K562 (cell line): ENCODE measurements at regions not wholly inside any gene's neighbourhood (a gene's known extent, or its start where the extent isn't known, plus 50 kb on each side); places are given as distances from the start of the nearest gene placed in this dataset.

ENCODE experiments used
- ATAC-seq: fragments of 200-7000 bp; cut with Tn5 transposase; 3 replicates; pipeline ENCODE4 v1.9.1; 2020; ENCODE audit warnings: moderate library complexity
- BruUV-seq: library from RNA; stranded (reverse); fragments of 400-500 nt; replicated peaks from 2 replicates; lab custom pipeline; 2021; lab: Mats Ljungman, UMichigan
- CTCF ChIA-PET: fragments of 300-600 bp; formaldehyde crosslinking; extraction: SDS; loops from one replicate; lab custom pipeline; 2021; ENCODE audit warnings: low intra/inter-chr PET ratio; lab: Yijun Ruan, JAX
- POLR2A ChIA-PET: fragments of 300-600, 350-650 bp; sonication (Branson Sonifier 250); formaldehyde crosslinking; extraction: SDS; loops from one replicate; lab custom pipeline; 2021; ENCODE audit warnings: antibody characterized with exemption, inconsistent platforms; lab: Yijun Ruan, JAX
- DNase-seq, 4 experiments: peaks; one replicate each; pipeline versions ENCODE4 v3.0.0 to v3.0.0-alpha.2; 2011 to 2018; ENCODE audit warnings: low spot score in 3 of 4, mixed read lengths in 3 of 4; ENCODE audit errors: extremely low read depth in 1 of 4
- FAIRE-seq: peaks from 2 replicates; lab custom pipeline; 2011; peaks lifted over from hg19 to GRCh38; lab: Jason Lieb, UNC
- H2AFZ ChIP-seq: 2 replicates; pipeline ENCODE4 v1.6.0; 2011; ENCODE audit warnings: low read depth, low read length, control low read depth, inconsistent platforms
- H3K27ac ChIP-seq: fragments of 200-600 bp; 3 replicates; pipeline ENCODE4 v1.8.0; 2011; ENCODE audit warnings: low read depth, mild to moderate bottlenecking, control low read depth, inconsistent platforms, low read length, moderate library complexity, mixed read lengths; ENCODE audit errors: extremely low read depth
- H3K27me3 ChIP-seq, 2 experiments: fragments of 300-600 bp in 1 of 2; 2 replicates in 1 of 2; 3 replicates in 1 of 2; pipeline versions ENCODE4 v1.6.0 to v1.8.0; 2011; ENCODE audit warnings: inconsistent platforms in 2 of 2, low read length in 2 of 2, mild to moderate bottlenecking in 1 of 2, mixed read lengths in 1 of 2, moderate library complexity in 1 of 2; ENCODE audit not compliant: control insufficient read depth in 2 of 2, insufficient read depth in 2 of 2
- H3K36me3 ChIP-seq: fragments of 300-600 bp; 3 replicates; pipeline ENCODE4 v1.8.0; 2011; ENCODE audit warnings: mild to moderate bottlenecking, low read length, inconsistent platforms; ENCODE audit not compliant: control insufficient read depth, insufficient read depth
- H3K4me1 ChIP-seq, 2 experiments: fragments of 200-600 bp in 1 of 2; replicated peaks in 1 of 2; 2 replicates in 1 of 2; 3 replicates in 1 of 2; pipeline versions ENCODE4 v1.5.1 to v1.8.0; 2011; ENCODE audit warnings: inconsistent platforms in 2 of 2, low read length in 2 of 2, mild to moderate bottlenecking in 1 of 2, mixed read lengths in 1 of 2, moderate library complexity in 1 of 2; ENCODE audit not compliant: control insufficient read depth in 2 of 2, insufficient read depth in 2 of 2
- H3K4me2 ChIP-seq: 2 replicates; pipeline ENCODE4 v1.6.1; 2011; ENCODE audit warnings: low read length, control low read depth, inconsistent platforms, mixed read lengths; ENCODE audit not compliant: insufficient read depth
- H3K4me3 ChIP-seq: fragments of 200-600 bp; sonication (generic), shearing (Covaris generic); 2 replicates; pipeline ENCODE4 v1.5.1; 2016; ENCODE audit warnings: control low read depth, inconsistent platforms
- H3K79me2 ChIP-seq: fragments of 200-600 bp; 3 replicates; pipeline ENCODE4 v1.8.0; 2011; ENCODE audit warnings: low read length, inconsistent platforms; ENCODE audit not compliant: control insufficient read depth, insufficient read depth
- H3K9ac ChIP-seq, 2 experiments: 2 replicates each; pipeline versions ENCODE4 v1.6.0 to v1.6.1; 2011; ENCODE audit warnings: low read depth in 2 of 2, low read length in 2 of 2, control low read depth in 1 of 2, inconsistent platforms in 1 of 2, mild to moderate bottlenecking in 1 of 2, mixed read lengths in 1 of 2; ENCODE audit not compliant: insufficient read depth in 1 of 2
- H3K9me1 ChIP-seq: one replicate; pipeline ENCODE4 v1.6.0; 2011; ENCODE audit warnings: inconsistent platforms, mild to moderate bottlenecking, low read length, moderate library complexity; ENCODE audit not compliant: control insufficient read depth, insufficient read depth
- H3K9me3 ChIP-seq: replicated peaks from 2 replicates; pipeline ENCODE4 v1.5.1; 2011; ENCODE audit warnings: low read depth, low read length, inconsistent platforms; ENCODE audit not compliant: control insufficient read depth, insufficient read depth
- H4K20me1 ChIP-seq: replicated peaks from 2 replicates; pipeline ENCODE4 v1.6.1; 2011; ENCODE audit warnings: low read length, inconsistent platforms, mixed read lengths; ENCODE audit not compliant: control insufficient read depth, insufficient read depth
- CEBPB ChIP-seq: fragments of 450-650 bp; IDR thresholded peaks from 2 replicates; pipeline ENCODE4 v1.6.1; 2016; ENCODE audit warnings: missing genetic modification characterization, missing compliant biosample characterization
- CEBPG ChIP-seq, 3 experiments: fragments of 200-800 bp in 1 of 3; sonication (Bioruptor generic) in 1 of 3; sonication (generic) in 1 of 3; formaldehyde crosslinking in 1 of 3; IDR thresholded peaks in 2 of 3; conservative IDR thresholded peaks in 1 of 3; 2 replicates each; pipeline versions ENCODE4 v1.6.1 to v1.8.0; 2016 to 2022; ENCODE audit warnings: missing compliant biosample characterization in 2 of 3, missing genetic modification characterization in 2 of 3, mild to moderate bottlenecking in 1 of 3, missing genetic modification reagents in 1 of 3
- HOXB6 ChIP-seq: fragments of 250-450 bp; sonication (Bioruptor Pico); IDR thresholded peaks from 2 replicates; pipeline ENCODE4 v1.5.1; 2022; ENCODE audit warnings: mild to moderate bottlenecking, borderline replicate concordance
- KAT2B ChIP-seq: IDR thresholded peaks from one replicate; pipeline ENCODE4 v1.6.1; 2012; ENCODE audit warnings: low read depth, mild to moderate bottlenecking, control low read depth, inconsistent platforms, low read length, moderate library complexity
- KDM1A ChIP-seq, 2 experiments: fragments of 450-650 bp; IDR thresholded peaks; 2 replicates each; pipeline ENCODE4 v1.6.1; 2016; ENCODE audit warnings: mild to moderate bottlenecking in 2 of 2
- NFATC3 ChIP-seq: fragments of 450-650 bp; IDR thresholded peaks from 2 replicates; pipeline ENCODE4 v1.6.1; 2017; ENCODE audit warnings: mild to moderate bottlenecking
- NR4A1 ChIP-seq, 2 experiments: fragments of 250-450 bp in 1 of 2; fragments of 450-650 bp in 1 of 2; sonication (Bioruptor Pico) in 1 of 2; IDR thresholded peaks; 2 replicates each; pipeline versions ENCODE4 v1.4.0 to v1.6.1; 2016 to 2020; ENCODE audit warnings: mild to moderate bottlenecking in 2 of 2, missing compliant biosample characterization in 1 of 2, missing genetic modification characterization in 1 of 2, moderate library complexity in 1 of 2
- PCBP2 ChIP-seq: fragments of 200-400 bp; formaldehyde crosslinking; IDR thresholded peaks from 2 replicates; pipeline ENCODE4 v1.6.1; 2018; ENCODE audit warnings: low read length, low read depth, mild to moderate bottlenecking, moderate library complexity; ENCODE audit not compliant: poor library complexity, severe bottlenecking
- SMC3 ChIP-seq: conservative IDR thresholded peaks from 2 replicates; pipeline ENCODE4 v1.6.1; 2011; ENCODE audit warnings: low read depth, low read length, improper control_type of control experiment; ENCODE audit not compliant: insufficient read depth
- ZBTB7A ChIP-seq: IDR thresholded peaks from 2 replicates; pipeline ENCODE4 v1.6.1; 2011; ENCODE audit warnings: low read depth, mild to moderate bottlenecking, low read length, moderate library complexity, borderline replicate concordance; ENCODE audit not compliant: control insufficient read depth
- ZFP1 ChIP-seq: fragments of 450-650 bp; formaldehyde crosslinking; IDR thresholded peaks from 2 replicates; pipeline ENCODE4 v1.4.0; 2020; ENCODE audit warnings: mild to moderate bottlenecking, mixed read lengths
- ZNF143 ChIP-seq: sonication (generic); formaldehyde crosslinking; IDR thresholded peaks from 2 replicates; pipeline ENCODE4 v1.9.0; 2022; ENCODE audit warnings: mild to moderate bottlenecking, missing genetic modification reagents
- ZNF217 ChIP-seq: sonication (generic); formaldehyde crosslinking; IDR thresholded peaks from 2 replicates; pipeline ENCODE4 v1.8.0; 2022; ENCODE audit warnings: mild to moderate bottlenecking, missing genetic modification reagents
- WGBS: fragments of 100-300 bp; shearing (Covaris generic); methylation state at CpG from one replicate; pipeline ENCODE4 v1.1.6; 2016; ENCODE audit warnings: low coverage, mixed read lengths; ENCODE audit not compliant: insufficient coverage; ENCODE audit errors: missing lambda C conversion rate; 5-methylcytosine and 5-hydroxymethylcytosine counted together
- in situ Hi-C: fragments of 300-500 bp; cut with MboI; formaldehyde crosslinking; loops from 4 replicates; pipeline ENCODE4 v1.15.0; 2018; ENCODE audit warnings: inconsistent platforms, mixed read lengths
- intact Hi-C: fragments of 100-400 bp; cut with micrococcal nuclease; formaldehyde crosslinking; loops from 2 replicates; pipeline ENCODE4 v1.14.2; 2022
- TF ChIP-seq, protein P1 (sequence below), 2 experiments: fragments of 200-800 bp in 1 of 2; sonication (Bioruptor generic) in 1 of 2; sonication (generic) in 1 of 2; formaldehyde crosslinking in 1 of 2; IDR thresholded peaks in 1 of 2; conservative IDR thresholded peaks in 1 of 2; 2 replicates each; pipeline versions ENCODE4 v1.5.0 to v1.6.1; 2016 to 2020; ENCODE audit warnings: missing compliant biosample characterization in 1 of 2, missing genetic modification characterization in 1 of 2, missing genetic modification reagents in 1 of 2
- TF ChIP-seq, protein P2 (sequence below): sonication (generic); formaldehyde crosslinking; IDR thresholded peaks from 2 replicates; pipeline ENCODE4 v1.8.0; 2022; ENCODE audit warnings: missing genetic modification reagents, mild to moderate bottlenecking, moderate library complexity, borderline replicate concordance
- TF ChIP-seq, protein P3 (sequence below), 2 experiments: IDR thresholded peaks in 1 of 2; conservative IDR thresholded peaks in 1 of 2; 2 replicates each; pipeline ENCODE4 v1.6.1; 2016; ENCODE audit warnings: low read depth in 2 of 2, mild to moderate bottlenecking in 1 of 2, missing compliant biosample characterization in 1 of 2, missing genetic modification characterization in 1 of 2, moderate library complexity in 1 of 2

DNA sequence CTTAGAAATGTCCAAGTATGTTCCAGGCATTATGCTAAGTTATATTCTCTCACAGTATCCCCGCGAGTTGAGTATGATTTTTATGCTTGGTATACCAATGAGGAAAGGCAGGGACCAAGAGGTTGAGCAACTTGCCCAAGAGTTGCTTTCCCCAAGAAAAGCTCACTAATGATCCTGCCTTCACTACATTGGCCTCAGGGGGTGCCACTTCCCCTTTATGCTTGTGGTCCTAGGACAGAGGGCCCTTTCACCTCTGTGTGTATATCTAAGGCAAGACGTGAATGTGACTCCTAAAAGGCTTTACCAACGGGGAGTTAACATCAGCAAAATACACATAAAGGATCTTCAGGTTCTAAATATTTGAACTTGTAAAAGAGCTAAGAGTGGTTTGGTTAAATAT lies 164.4 kb upstream of the CPEB2 start:
- DNase-seq, result peak in 2 of 4 experiments; percentile 13 to 21
- Histone ChIP-seq H3K27ac (no peak overlapping the region), H3K27me3 (no peaks in the 10 kb centered on the region), H3K36me3 (no peaks in the 10 kb centered on the region), H3K79me2 (no peaks in the 10 kb centered on the region), H3K9ac (no peak overlapping the region), H4K20me1 (no peaks in the 10 kb centered on the region), H2AFZ (no peak overlapping the region), H3K4me1 (no peaks in the 10 kb centered on the region; a peak in 1 of 5 replicates), H3K4me3 (no peak overlapping the region), H3K4me2 (no peak overlapping the region), H3K9me3 (no peaks in the 10 kb centered on the region), H3K9me1 (no peaks in the 10 kb centered on the region)
- 7% methylated on average over 4 of the region's 4 CpGs for WGBS
- ATAC-seq, result peak; percentile 58; the same call in 2 of the 3 replicates
- CTCF ChIA-PET, result no interaction called here
- BruUV-seq, result no TSS peak
- intact Hi-C loops (no loop called here), in situ Hi-C loops (no loop called here)
- no peak for FAIRE-seq
- POLR2A ChIA-PET, result no interaction called here
- TF ChIP-seq NFATC3 (no peak), NR4A1 (CRISPR knock-in tag; IDR thresholded peaks at IDR 0.05) (no peak), NR4A1 (tag; IDR thresholded peaks at IDR 0.05) (no peak), HOXB6 (no peak), KAT2B (no peak), ZFP1 (CRISPR knock-in tag) (no peak), ZNF143 (CRISPR knock-in tag) (no peak), SMC3 (no peak), KDM1A (IDR thresholded peaks at IDR 0.05) (no peak), ZBTB7A (no peak), ZNF217 (no peak), CEBPG (CRISPR knock-in tag; IDR thresholded peaks at IDR 0.05) (no peak), CEBPG (tag; conservative IDR thresholded peaks at IDR 0.05 in 1 of 2, IDR thresholded peaks at IDR 0.05 in 1 of 2) (0 out of 4 replicates have a peak, but pooled peaks of 1 of the 2 experiments have one; percentile 22), CEBPB (tag) (peak; percentile 63), PCBP2 (no peak)
- TF ChIP-seq, protein P1, sequence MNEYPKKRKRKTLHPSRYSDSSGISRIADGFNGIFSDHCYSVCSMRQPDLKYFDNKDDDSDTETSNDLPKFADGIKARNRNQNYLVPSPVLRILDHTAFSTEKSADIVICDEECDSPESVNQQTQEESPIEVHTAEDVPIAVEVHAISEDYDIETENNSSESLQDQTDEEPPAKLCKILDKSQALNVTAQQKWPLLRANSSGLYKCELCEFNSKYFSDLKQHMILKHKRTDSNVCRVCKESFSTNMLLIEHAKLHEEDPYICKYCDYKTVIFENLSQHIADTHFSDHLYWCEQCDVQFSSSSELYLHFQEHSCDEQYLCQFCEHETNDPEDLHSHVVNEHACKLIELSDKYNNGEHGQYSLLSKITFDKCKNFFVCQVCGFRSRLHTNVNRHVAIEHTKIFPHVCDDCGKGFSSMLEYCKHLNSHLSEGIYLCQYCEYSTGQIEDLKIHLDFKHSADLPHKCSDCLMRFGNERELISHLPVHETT (CRISPR knock-in tag; conservative IDR thresholded peaks at IDR 0.05 in 1 of 2, IDR thresholded peaks at IDR 0.05 in 1 of 2), result no peak
- TF ChIP-seq, protein P2, sequence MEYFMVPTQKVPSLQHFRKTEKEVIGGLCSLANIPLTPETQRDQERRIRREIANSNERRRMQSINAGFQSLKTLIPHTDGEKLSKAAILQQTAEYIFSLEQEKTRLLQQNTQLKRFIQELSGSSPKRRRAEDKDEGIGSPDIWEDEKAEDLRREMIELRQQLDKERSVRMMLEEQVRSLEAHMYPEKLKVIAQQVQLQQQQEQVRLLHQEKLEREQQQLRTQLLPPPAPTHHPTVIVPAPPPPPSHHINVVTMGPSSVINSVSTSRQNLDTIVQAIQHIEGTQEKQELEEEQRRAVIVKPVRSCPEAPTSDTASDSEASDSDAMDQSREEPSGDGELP (CRISPR knock-in tag), result no peak
- TF ChIP-seq, protein P3, sequence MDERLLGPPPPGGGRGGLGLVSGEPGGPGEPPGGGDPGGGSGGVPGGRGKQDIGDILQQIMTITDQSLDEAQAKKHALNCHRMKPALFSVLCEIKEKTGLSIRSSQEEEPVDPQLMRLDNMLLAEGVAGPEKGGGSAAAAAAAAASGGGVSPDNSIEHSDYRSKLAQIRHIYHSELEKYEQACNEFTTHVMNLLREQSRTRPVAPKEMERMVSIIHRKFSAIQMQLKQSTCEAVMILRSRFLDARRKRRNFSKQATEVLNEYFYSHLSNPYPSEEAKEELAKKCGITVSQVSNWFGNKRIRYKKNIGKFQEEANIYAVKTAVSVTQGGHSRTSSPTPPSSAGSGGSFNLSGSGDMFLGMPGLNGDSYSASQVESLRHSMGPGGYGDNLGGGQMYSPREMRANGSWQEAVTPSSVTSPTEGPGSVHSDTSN (CRISPR knock-in tag; IDR thresholded peaks at IDR 0.05; ENCODE audit: low read depth), result no peak
- TF ChIP-seq, protein P3 (tag; conservative IDR thresholded peaks at IDR 0.05; ENCODE audit: low read depth), result no peak
